HCT116 (cell line): ENCODE measurements at regions not wholly inside any gene's neighbourhood (a gene's known extent, or its start where the extent isn't known, plus 50 kb on each side); places are given as distances from the start of the nearest gene placed in this dataset.

Source experiments
- ATAC-seq: fragments of 200-7000 bp; cut with Tn5 transposase; 2 replicates; pipeline ENCODE4 v1.9.1; 2020; ENCODE audit warnings: mild to moderate bottlenecking, moderate library complexity
- BruUV-seq: library from RNA; stranded (reverse); fragments of 400-500 nt; replicated peaks from 2 replicates; lab custom pipeline; 2021; lab: Mats Ljungman, UMichigan
- CTCF ChIA-PET: fragments of 300-600 bp; sonication (Branson Sonifier 250); formaldehyde crosslinking; loops from one replicate; lab custom pipeline; 2021; ENCODE audit warnings: antibody characterized with exemption; lab: Charles Lee
- POLR2A ChIA-PET: fragments of 300-600, 350-600 bp; sonication (Branson Sonifier 250); formaldehyde crosslinking; loops from one replicate; lab custom pipeline; 2021; ENCODE audit warnings: antibody characterized with exemption; lab: Charles Lee
- RAD21 ChIA-PET, 2 experiments: fragments of 300-600 bp; sonication (Branson Sonifier 250); formaldehyde crosslinking; loops; one replicate each; lab custom pipeline; 2023; ENCODE audit warnings: low total read pairs in 2 of 2; ENCODE audit not compliant: uncharacterized antibody in 2 of 2, unreplicated experiment in 2 of 2, low non-redundant PET in 1 of 2; lab: Charles Lee
- DNase-seq: peaks from one replicate; pipeline ENCODE4 v3.0.0-alpha.2; 2010; ENCODE audit warnings: low read depth, low spot score
- H2AFZ ChIP-seq: fragments of 200-600 bp; shearing (Covaris generic), sonication (generic); 2 replicates; pipeline ENCODE4 v1.6.1; 2017; ENCODE audit warnings: low read depth, mixed run types, mixed read lengths, antibody characterized with exemption, low read length; ENCODE audit not compliant: poor library complexity, severe bottlenecking
- H3K27ac ChIP-seq: 2 replicates; pipeline ENCODE4 v1.5.1; 2012; ENCODE audit warnings: low read depth, low read length
- H3K27me3 ChIP-seq: fragments of 200-600 bp; sonication (generic); 2 replicates; pipeline ENCODE4 v1.6.1; 2016; ENCODE audit warnings: mixed run types, low read length, mixed read lengths; ENCODE audit not compliant: insufficient read depth
- H3K36me3 ChIP-seq, 2 experiments: fragments of 200-500 bp in 1 of 2; fragments of 200-600 bp in 1 of 2; sonication (Bioruptor generic) in 1 of 2; sonication (generic) in 1 of 2; 2 replicates each; pipeline versions ENCODE4 v1.5.1 to v1.6.1; 2014 to 2016; ENCODE audit warnings: low read length in 2 of 2, inconsistent platforms in 1 of 2, mixed read lengths in 1 of 2, mixed run types in 1 of 2; ENCODE audit not compliant: insufficient read depth in 2 of 2, control insufficient read depth in 1 of 2
- H3K4me1 ChIP-seq, 2 experiments: fragments of 200-600 bp in 1 of 2; sonication (generic) in 1 of 2; 2 replicates each; pipeline versions ENCODE4 v1.5.1 to v1.6.1; 2012 to 2017; ENCODE audit warnings: low read length in 2 of 2, inconsistent platforms in 1 of 2, mild to moderate bottlenecking in 1 of 2, mixed read lengths in 1 of 2, mixed run types in 1 of 2, moderate library complexity in 1 of 2; ENCODE audit not compliant: insufficient read depth in 2 of 2, control insufficient read depth in 1 of 2
- H3K4me2 ChIP-seq: fragments of 200-600 bp; sonication (generic); 2 replicates; pipeline ENCODE4 v1.6.1; 2017; ENCODE audit warnings: mixed run types, low read length, mixed read lengths
- H3K4me3 ChIP-seq, 2 experiments: fragments of 200-600 bp in 1 of 2; sonication (generic) in 1 of 2; replicated peaks in 1 of 2; 2 replicates each; pipeline ENCODE4 v1.5.1; 2011 to 2016; ENCODE audit warnings: low read length in 2 of 2, control low read depth in 1 of 2, low read depth in 1 of 2, mild to moderate bottlenecking in 1 of 2, mixed read lengths in 1 of 2, mixed run types in 1 of 2
- H3K79me2 ChIP-seq: fragments of 200-600 bp; sonication (generic); 2 replicates; pipeline ENCODE4 v1.6.1; 2017; ENCODE audit warnings: mild to moderate bottlenecking, mixed run types, low read length, moderate library complexity, mixed read lengths; ENCODE audit not compliant: insufficient read depth
- H3K9ac ChIP-seq: fragments of 200-600 bp; sonication (generic); 2 replicates; pipeline ENCODE4 v1.6.1; 2016; ENCODE audit warnings: low read length, mixed read lengths
- H3K9me2 ChIP-seq: fragments of 200-600 bp; sonication (generic), shearing (Covaris generic); 2 replicates; pipeline ENCODE4 v1.6.1; 2017; ENCODE audit warnings: mixed run types, mild to moderate bottlenecking, moderate library complexity; ENCODE audit not compliant: insufficient read depth
- H3K9me3 ChIP-seq, 2 experiments: fragments of 200-500 bp in 1 of 2; fragments of 200-600 bp in 1 of 2; sonication (Bioruptor generic) in 1 of 2; sonication (generic) in 1 of 2; 2 replicates each; pipeline ENCODE4 v1.6.1; 2014 to 2017; ENCODE audit warnings: low read length in 2 of 2, mixed read lengths in 2 of 2, inconsistent platforms in 1 of 2, low read depth in 1 of 2, mild to moderate bottlenecking in 1 of 2, mixed run types in 1 of 2, moderate library complexity in 1 of 2; ENCODE audit not compliant: control insufficient read depth in 1 of 2, insufficient read depth in 1 of 2
- H4K20me1 ChIP-seq: fragments of 200-600 bp; sonication (generic), shearing (Covaris generic); 2 replicates; pipeline ENCODE4 v1.6.1; 2017; ENCODE audit warnings: mixed run types, mild to moderate bottlenecking, moderate library complexity; ENCODE audit not compliant: insufficient read depth
- CBX3 ChIP-seq: IDR thresholded peaks from 2 replicates; pipeline ENCODE4 v1.6.1; 2012; ENCODE audit warnings: low read depth
- SP1 ChIP-seq: IDR thresholded peaks from 2 replicates; pipeline ENCODE4 v1.6.1; 2012; ENCODE audit warnings: low read depth
- ZNF274 ChIP-seq: fragments of 200-500 bp; sonication (Bioruptor generic); IDR thresholded peaks from 2 replicates; pipeline ENCODE4 v1.6.1; 2014; ENCODE audit warnings: mild to moderate bottlenecking, low read depth, low read length, inconsistent platforms
- intact Hi-C: fragments of 100-400 bp; cut with micrococcal nuclease; formaldehyde crosslinking; loops from 2 replicates; pipeline ENCODE4 v1.10.0; 2022
- TF ChIP-seq, protein P1 (sequence below): IDR thresholded peaks from 2 replicates; pipeline ENCODE4 v1.6.1; 2012

DNA sequence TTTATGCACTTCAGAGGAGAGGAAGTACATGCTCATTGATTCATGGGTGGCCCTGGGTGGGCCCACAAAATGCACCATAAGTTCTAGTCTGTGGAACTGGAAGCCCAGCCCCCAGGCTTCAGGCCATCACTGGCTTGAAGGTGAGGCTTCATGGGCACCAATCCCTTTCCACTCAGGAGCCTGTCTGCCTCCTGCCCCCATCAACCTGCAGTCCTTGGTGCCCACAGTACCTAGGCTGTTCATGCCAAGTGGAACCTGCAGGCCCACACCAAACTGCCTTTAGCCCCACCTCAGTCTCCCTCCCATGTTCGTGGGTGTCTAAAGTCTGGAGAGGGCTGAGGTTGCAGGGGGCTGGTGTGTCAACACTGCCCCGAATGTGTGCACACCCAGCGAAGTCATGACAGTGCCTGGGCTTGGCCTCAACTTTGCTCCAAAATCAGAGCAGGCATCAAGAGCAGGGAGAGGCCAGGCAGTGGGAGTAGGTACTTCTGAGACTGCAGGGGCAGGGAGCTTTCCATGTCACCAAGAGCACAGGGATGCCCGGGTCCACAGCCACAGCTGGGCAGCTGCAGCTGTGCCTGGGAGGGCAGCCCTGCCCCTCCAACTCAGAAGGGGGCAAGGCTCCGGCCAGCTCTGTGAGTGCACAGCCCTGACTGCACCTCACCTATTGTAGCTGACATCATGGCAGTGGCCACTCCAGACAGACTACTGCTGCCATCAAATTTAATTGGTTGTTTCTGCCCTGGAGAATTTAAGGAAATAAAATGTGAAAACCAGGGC, 1250.4 kb upstream of the IGFBP7 start:
- no peak overlapping the region for H3K4me2 ChIP-seq
- no peak overlapping the region for H3K27ac ChIP-seq
- no peaks in the 10 kb centered on the region for H3K9me2 ChIP-seq
- no peaks in the 10 kb centered on the region for H3K27me3 ChIP-seq
- no peaks in the 10 kb centered on the region for H4K20me1 ChIP-seq
- intact Hi-C loops = no loop called here
- DNase-seq (no peak), ATAC-seq (no peak)
- no peak overlapping the region for H3K9ac ChIP-seq
- no peaks in the 10 kb centered on the region for H3K4me1 ChIP-seq
- ChIA-PET POLR2A (no interaction called here), RAD21 (no interaction called here), CTCF (no interaction called here)
- TF ChIP-seq SP1 (no peak), ZNF274 (no peak)
- no TSS peak for BruUV-seq
- no peak overlapping the region for H2AFZ ChIP-seq
- H3K79me2 ChIP-seq = no peaks in the 10 kb centered on the region
- H3K36me3 ChIP-seq = no peaks in the 10 kb centered on the region
- no peak overlapping the region for H3K4me3 ChIP-seq
- H3K9me3 ChIP-seq = peaks cover 16 to 26% of the 10 kb centered on the region in 2 experiments; a peak in 2 of 4 replicates

DNA sequence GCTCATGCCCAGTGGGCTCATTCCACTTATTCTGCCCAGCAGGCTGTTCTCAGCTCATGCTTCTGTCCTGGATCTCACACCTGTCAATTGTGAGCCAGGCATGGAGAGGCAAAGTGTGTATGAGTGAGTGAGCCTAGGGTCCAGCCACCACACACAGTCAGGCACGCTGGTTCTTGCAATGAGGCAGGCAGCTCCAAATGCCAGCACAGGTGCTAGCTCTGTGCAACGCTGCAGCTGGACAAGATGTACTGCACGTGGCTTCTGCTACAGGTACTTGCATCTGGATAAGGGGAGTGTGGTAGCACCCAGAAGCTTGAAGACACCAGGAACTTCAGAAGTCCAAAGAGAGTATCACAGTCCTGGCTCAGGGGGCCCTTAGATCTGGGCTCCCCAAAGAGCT, 1249.4 kb upstream of the IGFBP7 start:
- RAD21 ChIA-PET = no interaction called here
- no TSS peak for BruUV-seq
- Histone ChIP-seq H3K9me3 (peaks cover 16 to 31% of the 10 kb centered on the region in 2 experiments; a peak in 2 of 4 replicates), H3K36me3 (no peaks in the 10 kb centered on the region), H2AFZ (no peak overlapping the region), H3K27ac (no peak overlapping the region), H3K4me2 (no peak overlapping the region), H3K9me2 (no peaks in the 10 kb centered on the region), H4K20me1 (no peaks in the 10 kb centered on the region), H3K9ac (no peak overlapping the region), H3K27me3 (no peaks in the 10 kb centered on the region), H3K4me1 (no peaks in the 10 kb centered on the region), H3K4me3 (no peak overlapping the region)
- intact Hi-C loops = no loop called here
- CTCF ChIA-PET = no interaction called here
- ATAC-seq (no peak), DNase-seq (no peak)
- POLR2A ChIA-PET = no interaction called here
- TF ChIP-seq ZNF274 (no peak), SP1 (no peak), CBX3 (no peak)
- TF ChIP-seq, protein P1, sequence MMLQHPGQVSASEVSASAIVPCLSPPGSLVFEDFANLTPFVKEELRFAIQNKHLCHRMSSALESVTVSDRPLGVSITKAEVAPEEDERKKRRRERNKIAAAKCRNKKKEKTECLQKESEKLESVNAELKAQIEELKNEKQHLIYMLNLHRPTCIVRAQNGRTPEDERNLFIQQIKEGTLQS = no peak
- TF ChIP-seq, all 23 proteins: peak for 0
- no peaks in the 10 kb centered on the region for H3K79me2 ChIP-seq
